ENCODE measurements at regions not wholly inside any gene's neighbourhood (a gene's known extent, or its start where the extent isn't known, plus 50 kb on each side); places are given as distances from the start of the nearest gene placed in this dataset.

DNA sequence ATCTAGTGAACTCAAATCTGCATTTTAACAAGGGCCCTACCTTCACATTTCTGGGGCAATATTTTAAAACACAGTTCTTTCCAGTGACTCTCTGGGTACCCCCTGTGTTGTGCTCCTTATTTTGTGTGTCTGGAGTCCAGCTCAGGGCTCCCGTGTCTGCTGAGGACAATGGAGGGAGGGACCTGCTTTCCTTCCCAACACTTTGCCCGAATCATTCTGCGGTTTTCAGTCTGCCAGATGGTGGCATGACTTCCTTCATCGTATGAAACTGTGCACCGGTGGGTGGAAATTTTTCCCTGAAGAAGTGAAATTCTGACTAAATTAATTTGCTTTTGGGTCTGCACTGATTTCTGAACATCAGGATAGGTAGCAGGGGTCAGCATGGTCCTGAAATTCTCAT is 153.6 kb upstream of the CD180 start:
- DNase-seq: no peak

DNA sequence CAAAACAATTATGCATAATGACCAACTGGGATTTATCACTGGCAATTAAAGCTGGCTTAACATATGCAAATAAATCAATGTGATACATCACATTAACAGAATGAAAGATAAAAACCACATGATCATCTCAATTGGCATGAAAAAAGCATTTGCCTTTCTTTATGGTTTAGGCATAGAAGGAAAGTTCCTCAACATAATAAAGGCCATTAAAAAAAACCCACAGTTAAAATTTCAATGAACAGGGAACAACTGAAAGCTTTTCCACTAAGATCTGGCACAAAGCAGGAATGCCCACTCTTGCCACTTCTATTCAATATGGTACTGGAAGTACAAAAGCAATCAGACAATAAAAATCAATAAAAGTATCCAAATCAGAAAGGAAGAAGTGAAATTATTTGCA is 151.2 kb upstream of the CD180 start:
- DNase-seq: no peak

DNA sequence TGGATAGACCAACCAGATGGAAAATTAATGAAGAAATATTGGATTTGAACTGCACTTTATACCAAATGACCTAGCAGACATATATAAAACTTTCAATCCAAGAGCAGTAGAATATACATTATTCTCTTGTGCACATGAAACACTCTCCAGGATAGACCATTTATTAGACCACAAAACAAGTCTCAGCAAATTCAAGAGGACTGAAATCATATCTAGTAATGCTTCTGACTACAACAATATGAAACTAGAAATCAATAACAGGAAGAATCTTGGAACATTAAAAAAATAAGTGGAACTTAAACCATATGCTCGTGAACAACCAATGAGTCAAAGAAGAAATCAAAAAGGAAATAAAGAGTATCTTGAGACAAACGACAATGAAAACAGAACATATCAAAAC is 150.0 kb upstream of the CD180 start:
- no peak for DNase-seq

DNA sequence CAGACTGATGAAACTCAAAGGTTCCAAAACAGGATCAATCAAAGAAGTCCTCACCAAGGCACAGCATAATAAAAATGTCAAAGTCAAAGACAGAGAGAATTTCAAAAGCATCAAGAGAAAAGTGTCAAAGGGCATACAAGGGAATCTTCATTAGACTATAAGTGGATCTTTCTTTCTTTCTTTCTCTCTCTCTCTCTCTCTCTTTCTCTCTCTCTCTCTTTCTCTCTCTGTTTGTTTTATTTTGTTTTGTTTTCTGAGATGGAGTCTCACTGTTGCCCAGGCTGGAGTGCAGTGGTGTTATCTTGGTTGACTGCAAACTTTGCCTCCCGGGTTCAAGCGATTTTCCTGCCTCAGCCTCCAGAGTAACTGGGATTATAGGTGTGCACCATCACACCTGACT is 148.3 kb upstream of the CD180 start:
- no peak for DNase-seq

DNA sequence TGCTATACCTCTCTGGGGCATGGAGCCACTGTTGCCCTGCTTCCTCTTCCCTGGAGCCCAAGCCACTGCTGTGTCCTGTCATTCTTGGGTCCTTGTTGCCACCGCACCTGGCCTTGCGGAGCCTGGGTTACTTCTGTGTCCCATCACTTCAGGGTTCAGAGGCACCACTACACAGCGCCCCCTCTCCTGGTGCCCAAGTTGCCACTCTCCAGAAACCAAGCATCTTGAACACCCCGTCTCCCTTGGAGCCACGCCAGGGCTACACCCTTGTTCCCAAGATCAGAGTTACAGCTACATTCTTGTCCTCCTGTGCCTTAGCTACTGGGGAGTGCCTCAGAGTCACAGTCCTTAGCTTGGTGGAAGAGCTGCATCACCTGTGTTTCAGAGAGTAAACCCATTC is 147.2 kb upstream of the CD180 start:
- no peak for DNase-seq

DNA sequence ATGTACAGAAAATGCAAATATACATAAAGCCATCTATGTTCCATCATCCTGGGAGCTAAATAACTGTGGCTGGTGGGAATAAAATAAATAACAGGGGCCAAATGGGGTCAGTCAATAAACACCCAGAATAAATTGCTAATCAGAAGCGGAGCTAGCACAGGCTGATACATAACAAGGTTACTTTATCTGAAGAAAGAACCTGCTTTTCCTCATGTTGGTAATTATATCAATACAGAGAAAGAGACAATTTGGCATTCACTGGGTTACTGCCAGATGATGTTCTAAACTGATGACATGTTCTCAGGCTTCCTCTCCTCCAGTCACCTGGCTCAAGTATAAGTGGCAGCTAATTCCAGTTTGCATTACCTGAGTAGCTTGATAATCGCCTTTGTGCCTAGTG is 144.9 kb upstream of the CD180 start:
- DNase-seq: no peak

DNA sequence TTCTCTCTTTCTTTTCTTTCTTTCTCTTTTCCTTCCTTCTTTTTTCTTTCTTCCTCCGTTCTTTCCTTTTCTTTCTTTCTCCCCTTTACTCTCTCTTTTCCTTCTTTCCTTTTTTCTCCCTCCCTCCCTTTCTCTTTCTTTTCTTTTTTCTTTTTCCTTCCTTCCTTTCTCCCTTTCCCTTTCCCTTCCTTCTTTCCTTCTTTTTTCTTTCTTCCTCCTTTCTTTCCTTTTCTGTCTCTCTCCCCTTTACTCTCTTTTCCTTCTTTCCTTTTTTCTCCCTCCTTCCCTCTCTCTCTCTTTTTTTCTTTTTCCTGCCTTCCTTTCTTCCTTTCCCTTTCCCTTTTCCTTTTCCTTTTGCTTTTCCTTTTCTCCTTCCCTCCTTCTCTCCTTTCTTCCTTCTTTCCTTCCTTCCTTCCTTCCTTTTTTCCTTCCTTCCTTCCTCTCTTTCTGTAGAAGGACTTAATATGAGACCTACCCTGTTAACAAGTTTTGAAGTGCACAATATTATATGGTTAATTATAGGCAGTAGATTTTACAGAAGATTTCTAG is 142.7 kb upstream of the CD180 start:
- no peak for DNase-seq

DNA sequence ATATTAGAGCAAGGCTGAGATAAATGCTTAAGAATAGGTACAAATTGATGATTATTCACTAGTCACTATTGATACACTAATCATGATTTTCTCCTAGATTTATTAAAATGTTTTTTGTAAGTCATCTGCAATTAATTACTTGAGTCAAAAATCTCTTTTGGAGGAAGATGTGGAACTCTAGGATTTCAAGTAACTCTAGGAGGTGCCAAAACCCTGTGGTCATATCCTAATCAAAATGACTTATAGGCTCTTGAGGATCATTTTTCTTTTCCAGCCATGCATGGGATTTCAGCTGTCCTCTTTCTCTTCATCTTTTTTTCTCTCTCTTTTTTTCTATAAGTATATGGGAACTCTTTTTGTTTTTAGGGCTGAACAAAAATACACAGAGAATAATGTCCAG is 141.8 kb upstream of the CD180 start:
- no peak for DNase-seq

DNA sequence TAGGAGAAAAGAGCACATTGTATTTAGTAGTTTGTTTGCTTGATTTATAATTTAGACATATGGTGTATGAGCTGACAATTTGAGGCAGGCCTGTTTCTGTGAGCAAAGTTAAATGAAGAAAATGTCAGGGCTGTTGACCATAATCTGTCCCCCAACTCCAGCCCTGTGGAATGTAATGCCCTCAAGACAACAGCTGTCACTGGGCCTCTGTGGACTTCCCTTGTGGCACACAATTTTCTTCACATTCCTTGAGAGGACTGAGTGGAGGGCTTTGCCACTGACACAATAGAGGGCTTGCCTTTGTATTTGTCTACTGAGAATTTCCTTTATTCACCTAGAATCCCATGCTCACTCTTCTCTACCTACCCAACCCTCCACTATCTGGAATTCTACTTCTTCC is 141.2 kb upstream of the CD180 start:
- no peak for DNase-seq

DNA sequence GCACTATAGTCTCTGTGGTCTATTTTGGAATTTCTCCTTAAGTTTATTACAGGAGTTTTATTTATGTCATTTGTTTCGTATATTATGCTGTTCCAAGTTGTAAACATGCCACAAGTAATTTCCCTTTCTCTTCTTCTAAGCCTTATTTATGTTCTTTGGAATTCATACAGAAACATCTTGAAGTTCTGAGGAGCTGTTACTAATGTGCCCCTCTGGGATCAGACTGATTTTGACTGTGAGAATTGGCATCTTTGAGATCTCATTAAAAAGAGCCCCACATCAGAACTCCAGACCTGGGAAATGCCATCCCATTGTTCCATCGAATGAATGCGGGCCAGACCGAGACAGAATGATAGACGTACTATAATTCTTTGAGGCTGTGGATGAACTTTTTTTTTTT is 138.8 kb upstream of the CD180 start:
- no peak for DNase-seq

DNA sequence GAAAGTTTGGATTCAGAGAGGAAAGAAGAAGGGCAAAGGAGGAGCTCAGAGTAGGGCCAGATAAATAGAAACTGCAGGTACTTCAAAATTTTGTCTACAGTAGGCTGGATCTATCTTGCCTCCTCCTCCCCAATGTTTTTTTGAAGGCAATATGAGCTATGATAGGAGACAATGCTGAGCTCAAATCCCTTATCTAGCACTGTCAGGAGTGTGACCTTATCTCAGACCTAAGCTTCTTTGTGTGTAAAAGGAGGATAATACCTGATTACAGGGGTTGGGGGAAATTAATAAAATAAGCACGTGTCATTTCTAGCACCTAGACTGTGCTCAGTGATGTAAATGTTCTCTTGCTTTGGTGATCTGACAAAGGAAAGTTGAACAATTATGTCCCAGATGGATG is 137.8 kb upstream of the CD180 start:
- DNase-seq: no peak

DNA sequence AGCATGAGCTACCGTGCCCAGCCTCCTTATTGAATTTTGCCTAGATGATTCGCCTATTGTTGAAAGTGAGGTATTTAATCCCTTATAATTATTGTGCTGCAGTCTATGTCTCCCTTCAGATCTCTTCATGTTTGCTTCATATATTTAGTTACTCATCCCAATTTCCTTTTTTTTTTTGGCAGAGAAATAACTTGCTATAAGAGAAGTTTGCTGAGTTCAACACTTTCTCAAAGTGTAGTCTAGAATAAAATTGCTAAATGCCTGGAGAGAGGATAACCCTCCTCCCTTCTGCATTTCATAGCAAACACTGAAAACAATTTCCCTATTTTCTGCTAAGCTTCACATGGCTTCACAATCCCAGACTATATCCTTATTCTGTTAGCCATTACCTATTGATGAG is 136.6 kb upstream of the CD180 start:
- no peak for DNase-seq

DNA sequence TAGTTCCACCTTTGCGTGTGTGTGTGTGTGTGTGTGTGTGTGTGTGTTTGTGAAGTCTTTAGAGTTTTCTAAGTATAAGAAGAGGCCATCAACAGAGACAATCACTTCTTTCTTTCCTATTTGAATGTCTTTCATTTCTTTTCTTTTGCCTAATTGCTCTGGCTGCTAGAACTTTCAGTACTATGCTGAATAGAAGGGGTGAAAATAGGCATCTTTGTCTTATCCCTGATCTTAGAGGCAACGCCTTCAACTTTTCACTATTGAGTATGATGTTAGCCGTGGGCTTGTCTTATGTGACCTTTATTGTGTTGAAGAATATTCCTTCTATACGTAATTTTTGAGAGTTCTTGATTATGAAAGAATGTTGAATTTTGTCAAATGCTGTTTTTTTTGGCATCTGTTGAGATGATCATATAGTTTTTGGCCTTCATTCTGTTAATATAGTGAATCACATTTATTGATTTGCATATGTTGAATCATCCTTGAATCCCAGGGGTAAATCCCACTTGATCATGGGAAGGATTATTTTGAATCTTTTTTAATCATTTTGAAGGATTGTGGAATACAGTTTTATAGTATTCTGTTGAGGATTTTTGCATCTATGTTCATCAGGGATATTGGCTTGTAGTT is 134.8 kb upstream of the CD180 start:
- DNase-seq: no peak

DNA sequence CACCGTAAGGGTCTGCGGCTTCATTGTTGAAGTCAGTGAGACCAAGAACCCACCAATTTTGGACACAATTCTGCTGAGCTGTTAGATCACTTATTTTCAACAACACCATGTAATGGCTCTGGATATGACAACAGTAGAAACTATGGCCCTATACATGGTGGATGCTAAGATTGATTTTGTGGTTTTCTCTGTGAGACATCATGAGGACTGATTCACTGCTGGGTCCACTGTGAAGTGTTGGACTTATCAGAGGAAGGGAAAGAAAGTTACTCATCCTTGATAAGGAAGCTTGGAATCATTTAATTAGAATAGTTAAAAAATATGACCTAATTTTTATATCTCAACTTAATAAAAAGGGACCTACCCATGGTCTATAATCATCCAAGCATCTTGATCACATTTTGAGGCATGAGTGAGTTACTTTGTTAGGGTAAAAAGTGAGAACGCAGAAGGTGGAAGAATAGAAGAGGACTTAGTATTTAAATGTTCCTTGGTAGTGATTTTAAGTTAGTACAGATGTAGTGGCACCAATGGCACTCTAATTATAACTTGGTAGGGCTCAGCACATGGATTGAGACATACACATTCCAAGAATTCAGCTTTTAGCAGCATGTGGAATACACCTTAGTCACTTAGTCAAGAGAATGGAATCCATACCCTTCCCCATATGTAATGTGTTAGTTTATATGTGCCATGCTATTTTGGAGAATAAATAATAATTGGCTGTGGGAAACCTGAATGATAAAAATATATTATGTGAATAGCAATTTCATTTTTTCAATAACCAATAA is 123.5 kb upstream of the CD180 start:
- no peak for DNase-seq

DNA sequence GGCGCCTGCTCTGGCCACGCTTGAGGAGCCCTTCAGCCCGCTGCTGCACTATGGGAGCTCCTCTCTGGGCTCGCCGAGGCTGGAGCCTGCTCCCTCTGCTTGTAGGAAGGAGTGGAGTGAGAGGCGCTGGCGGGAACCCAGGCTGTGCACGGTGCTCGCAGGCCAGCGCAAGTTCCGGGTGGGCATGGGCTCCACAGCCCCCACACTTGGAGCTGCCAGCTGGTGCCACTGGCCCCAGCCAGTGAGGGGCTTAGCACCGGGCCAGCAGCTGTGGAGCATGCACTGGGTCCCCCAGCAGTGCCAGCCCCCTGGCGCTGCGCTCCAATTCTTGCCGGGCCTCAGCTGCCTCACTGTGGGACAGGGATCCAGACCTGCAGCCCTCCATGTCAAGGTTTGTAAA is 122.1 kb upstream of the CD180 start:
- no peak for DNase-seq

DNA sequence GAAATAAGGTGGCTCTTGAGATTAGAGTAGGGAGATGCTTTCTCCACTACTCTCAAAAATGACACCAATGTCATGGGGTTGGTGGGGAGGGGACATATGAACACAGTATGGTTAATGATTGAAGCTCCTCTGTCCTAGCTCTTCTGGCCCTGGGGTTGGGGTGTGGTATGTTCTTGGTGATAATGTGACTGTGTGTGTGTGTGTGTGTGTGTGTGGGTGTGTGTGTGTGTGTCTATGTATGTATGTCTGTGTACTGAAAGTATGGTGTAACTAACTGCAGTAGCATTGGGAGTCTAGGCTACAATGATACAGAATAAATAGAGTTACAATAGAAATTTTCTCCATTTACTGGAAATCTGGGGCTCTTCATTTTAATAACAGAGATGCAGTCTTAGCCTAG is 121.0 kb upstream of the CD180 start:
- DNase-seq: no peak

DNA sequence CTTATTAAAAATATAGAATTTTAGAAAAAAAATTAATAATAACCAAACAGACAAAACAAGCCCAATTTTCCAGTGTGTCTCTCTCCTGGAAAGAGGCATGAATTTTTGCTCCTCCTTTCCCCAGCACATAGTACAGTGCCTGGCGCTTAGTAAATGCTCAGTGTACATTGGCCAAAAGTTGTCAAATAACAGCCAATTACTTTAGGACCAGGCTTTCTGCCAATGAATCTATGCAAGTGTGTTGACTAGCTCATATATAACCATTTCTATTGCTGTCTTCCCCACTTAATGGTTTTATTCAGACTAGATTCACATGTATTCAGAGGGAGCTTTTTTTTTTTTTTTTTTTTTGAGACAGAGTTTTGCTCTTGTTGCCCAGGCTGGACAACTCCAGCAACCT is 120.1 kb upstream of the CD180 start:
- no peak for DNase-seq

DNA sequence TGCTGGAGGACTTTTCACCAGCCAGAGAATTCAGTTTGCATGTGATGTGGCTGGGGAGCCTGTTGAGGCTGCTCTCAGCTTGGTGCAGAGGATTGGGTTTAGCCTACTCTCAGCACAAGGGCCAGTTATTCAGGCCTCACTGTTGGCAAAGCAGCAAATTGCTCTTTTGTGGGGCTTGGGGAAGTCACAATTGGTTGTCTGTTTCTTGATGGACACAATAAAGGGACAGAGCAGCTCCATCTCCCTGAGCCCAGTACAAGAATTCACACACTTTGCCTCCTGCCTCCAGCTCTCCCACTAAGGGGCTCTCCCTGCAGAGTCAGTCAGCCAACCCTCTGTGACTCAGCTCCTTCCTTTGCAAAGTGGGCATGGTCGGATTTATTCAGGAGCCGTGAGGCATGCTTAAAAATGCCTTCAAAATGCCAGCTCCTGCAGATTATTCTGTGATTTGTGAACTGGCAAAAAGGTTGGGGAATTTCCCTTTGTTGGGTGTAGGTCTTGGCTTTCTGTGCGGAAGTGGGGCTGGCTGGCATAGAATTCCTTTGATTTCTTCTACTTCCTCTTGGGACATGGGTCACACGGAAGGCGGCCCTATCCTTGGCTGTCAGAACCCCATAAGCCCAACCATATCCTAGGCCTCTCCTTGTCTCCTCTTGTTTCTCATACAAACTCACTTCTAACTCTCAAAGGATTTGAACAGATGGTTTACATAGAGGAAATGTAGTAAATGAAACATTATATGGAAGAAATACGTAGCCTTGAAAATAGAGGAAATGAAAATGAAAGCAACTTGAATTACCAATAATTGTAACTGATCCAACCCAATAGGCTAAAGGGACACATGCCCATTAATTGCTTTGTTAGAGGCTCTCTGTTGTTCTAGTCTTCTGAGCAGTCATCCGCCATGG is 118.7 kb upstream of the CD180 start:
- no peak for DNase-seq

DNA sequence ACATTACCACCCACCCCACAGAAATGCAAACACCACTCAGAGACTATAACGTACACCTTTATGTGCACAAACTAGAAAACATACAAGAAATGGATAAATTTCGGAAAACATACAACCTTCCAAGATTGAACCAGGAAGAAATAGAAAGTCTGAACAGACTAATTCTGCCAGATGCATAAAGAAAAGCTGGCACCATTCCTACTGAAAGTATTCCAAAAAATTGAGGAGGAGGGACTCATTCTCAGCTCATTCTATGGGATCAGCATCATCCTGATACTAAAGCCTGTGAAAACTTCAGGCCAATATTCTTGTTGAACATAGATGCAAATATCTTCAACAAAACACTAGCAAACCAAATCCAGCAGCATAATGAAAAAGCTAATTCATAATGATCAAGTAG is 115.1 kb upstream of the CD180 start:
- DNase-seq: no peak

DNA sequence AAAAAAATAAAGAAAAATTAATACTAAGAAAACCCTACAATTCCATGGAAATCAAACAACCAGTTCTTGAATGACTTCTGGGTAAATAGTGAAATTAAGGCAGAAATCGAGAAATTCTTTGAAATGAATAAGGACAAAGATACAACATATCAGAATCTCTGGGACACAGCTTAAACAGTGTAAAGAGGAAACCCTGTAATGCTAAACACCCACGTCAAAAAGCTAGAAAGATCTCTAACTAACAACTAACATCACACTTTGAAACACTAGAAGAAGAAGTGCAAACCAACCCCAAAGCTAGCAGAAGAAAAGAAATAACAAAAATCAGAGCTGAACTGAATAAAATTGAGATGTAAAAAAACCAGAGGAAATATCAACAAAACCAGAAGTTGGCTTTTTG is 114.6 kb upstream of the CD180 start:
- DNase-seq: no peak

DNA sequence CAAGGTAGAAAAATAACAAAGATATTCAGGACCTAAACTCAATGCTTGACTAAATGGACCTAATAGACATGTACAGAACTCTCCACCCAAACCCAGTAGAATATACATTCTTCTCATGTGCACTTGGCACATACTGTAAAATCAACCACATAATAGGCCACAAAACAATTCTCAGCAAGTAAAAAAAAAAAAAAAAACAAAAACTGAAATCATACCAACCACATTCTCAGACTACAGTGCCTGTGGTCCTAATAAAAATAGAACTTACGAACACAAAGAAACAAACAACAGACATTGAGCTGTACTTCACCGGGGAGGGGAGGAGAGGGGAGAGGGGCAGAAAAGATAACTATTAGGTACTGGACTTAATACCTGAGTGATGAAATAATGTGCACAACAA is 114.1 kb upstream of the CD180 start:
- no peak for DNase-seq

DNA sequence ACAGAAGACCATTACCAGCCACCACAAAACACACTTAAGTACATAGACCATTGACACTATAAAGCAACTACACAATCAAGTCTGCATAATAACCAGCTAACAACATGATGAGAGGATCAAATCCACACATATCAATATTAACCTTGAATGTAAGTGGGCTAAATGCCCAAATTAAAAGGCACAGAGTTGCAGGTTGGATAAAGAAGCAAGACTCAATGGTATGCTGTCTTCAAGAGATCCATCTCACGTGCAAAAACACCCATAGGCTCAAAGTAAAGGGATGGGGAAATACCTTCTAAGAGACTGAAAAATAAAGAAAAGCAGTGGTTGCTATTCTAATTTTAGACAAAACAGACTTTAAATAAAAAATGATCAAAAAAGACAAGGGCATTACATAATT is 113.6 kb upstream of the CD180 start:
- no peak for DNase-seq

DNA sequence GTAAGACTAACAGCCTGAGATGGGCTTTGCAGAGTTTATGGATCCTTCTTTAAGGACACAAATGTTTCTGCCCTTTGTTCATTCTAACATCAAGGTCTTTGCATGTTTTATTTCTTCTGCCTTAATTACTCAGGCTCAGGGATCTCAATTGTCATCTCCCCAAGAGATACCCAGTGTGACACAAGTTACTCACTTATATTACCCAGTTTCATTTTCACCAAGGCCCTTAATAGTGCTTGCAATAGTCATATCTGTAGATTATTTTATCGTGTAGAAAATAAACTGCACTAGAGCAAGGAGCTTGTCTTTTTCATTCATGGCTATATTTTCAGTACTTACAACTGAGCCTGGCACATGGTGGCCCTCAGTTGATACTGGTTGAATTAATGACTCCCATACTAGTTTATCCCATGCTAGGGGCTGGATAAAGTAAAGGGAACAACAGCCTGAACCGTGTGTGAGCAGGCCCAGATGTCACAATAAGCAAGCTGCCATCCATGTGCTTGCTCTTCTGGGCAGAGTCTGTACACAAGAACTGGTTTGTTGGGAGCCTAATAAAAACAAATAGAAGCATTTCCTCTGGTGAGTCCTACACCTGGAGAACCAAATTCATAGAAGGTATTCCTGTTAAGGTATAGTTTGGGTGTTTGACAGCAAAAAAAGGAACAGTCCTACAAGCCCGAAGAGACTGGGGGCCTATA is 112.5 kb upstream of the CD180 start:
- DNase-seq: no peak

Measured in activated CD4-positive, alpha-beta T cell treated with anti-CD3 and anti-CD28 coated beads, Interleukin-2, amount 50 U/mL, for 16 hours (primary cell).